HG03469 (cell line): ENCODE measurements at regions not wholly inside any gene's neighbourhood (a gene's known extent, or its start where the extent isn't known, plus 50 kb on each side); places are given as distances from the start of the nearest gene placed in this dataset.

Experiments
- ATAC-seq: cut with Tn5 transposase; IDR thresholded peaks from one replicate; pipeline ENCODE4 v1.9.1; 2021; ENCODE audit warnings: mild to moderate bottlenecking, moderate library complexity, moderate number of reproducible peaks; ENCODE audit not compliant: unreplicated experiment

DNA sequence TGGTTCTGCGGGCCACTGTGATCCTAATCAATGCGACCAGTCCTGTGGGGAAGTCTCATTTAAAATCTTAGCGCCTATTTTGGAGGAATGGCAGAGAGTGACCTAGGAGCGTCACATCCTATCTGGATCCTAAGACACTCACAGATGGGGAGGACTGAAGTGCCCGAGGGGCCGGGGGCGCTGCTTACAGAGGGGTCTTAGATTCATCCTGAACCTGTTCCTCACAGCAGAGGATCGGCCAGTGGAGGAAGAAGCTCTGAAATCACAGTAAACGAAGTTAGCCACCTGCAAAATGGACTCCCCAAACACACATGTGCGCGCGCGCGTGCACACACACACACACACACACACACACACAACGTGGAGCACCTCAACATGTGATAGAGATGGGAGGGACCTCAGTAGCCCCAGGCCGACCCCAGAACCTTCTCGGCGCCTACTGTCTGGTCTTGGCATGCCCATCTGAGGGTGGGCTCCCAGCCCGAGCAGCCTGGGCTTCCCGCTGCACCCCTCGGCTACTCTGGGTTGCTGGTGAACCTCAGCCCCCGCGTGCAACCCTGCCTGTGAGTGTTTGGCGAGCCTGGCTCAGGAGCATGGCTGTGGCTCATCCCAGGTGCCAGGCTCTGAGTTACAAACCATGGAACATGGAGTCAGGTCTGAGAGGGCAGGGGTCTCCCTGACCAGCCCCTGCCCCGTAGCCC is 613.3 kb downstream of the TBC1D22A start:
- ATAC-seq: no peak

DNA sequence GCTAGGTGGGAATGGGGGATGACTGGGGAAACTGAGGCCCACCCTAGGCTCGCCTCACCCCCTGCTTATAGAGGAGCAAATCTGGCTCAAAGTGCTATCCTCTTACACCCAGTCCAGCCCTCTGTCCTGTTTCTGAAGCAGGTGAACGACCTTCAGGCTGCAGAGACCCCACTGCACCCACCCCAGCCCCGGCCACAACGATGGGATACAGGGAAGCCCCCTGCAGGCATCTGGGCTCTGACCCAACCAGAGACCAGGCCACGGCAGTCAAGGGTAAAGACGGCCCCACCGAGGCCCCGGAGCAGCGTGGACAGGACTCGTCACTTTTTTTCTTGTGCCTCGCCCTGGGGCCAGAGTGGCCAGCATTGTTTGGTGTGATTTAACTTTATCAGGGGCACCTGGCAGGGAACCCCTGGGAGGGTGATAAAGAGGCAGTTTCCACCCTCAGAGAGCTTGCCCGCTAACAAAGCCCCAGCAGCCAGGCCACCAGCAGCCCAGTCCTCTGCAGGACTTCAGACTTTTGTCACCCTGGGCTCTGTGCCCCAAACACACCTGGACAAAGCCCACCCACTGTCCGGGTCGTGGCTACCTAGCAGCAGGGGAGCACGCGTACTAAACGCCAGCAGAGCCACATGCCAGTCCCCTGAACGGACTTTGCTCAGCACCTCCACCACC is 612.6 kb downstream of the TBC1D22A start:
- no peak for ATAC-seq

DNA sequence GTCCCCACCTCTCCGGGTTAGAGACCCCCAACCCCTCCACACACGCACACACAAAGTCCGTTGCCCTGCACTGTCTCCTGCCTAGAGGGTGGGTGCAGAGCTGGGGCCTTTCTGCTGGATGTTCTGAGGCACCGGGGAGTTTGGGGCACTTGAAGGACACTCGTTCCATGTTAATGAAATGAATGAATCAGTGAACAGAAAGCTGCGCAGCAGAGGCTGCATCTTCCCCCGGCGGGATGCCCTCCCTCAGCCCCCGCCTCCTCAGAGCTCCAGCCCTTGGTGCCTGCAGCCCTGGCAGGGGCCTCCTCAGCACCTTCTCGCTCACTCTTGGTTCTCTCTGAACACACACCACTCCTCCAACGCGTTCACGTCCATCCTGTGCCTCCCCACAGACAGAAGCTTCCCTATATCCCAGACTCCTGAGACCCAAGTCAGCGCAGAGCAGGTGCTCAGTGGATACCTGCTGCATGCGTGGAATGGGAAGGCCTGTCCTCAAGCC is 611.9 kb downstream of the TBC1D22A start:
- ATAC-seq: no peak

DNA sequence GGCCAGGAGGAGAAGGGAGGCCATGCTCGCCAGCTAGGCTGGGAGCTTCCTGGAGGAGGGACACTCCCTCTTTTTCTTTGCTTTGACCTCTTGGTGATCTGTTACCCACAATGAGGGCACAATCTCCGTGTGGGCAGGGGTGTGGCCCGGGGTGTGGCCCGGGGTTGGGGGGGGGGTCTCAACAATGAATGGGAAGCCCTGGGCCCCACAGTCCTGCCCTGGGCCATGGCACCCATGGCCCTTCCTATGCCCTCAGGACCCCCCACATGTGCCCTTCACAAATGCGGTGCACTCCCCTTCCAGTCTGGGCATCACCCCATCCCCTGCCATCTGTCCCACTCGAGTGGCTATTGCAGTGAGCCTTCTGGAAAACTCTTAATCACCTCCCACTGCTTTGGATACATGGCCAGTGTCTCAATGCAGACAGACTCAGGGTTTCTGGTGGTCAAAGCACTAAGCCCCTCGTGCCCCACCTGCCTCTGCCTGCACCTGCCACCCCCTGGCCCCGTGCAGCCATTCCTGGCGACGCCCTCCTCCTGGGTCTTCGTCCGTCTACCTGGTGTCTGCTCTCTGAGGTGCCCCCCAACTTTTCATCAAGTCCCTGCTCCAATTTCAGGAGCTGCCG is 611.3 kb downstream of the TBC1D22A start:
- no peak for ATAC-seq

DNA sequence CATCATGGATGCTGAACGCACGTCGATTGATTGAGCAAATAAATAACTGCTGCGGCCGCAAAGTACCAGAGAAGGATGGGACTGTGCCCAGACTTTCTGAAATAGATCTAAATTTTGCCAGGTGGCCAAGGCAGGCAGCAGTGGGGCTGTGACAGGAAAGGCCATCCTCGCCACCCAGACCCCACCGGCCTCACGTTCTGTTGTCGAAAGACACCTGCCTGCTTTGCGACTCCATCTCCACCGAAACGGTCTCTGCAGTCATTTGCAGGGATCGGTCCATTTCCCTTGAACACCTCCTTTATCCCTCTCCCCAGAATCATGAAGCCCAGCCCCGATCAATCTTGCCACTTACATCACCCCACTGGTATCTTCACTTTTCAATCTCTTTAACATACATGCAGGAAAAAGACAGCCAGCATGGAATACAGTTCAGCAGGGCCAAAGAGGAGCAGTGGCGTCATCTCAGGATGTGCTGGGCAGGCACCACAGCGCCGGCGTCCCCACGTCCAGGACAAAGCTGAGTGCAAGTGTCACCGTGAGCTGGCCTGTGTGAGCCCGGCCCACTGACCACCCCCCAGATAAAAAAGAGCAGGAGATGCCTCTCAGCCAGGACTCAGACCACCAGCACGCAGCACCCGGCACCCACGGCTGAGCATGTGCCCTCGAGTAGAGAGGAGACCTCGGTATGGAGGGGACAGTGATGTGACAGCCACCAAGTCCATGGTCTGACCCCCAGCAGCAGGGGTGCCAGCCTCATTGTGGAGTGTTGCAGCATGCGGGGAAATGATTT is 610.3 kb downstream of the TBC1D22A start:
- no peak for ATAC-seq

DNA sequence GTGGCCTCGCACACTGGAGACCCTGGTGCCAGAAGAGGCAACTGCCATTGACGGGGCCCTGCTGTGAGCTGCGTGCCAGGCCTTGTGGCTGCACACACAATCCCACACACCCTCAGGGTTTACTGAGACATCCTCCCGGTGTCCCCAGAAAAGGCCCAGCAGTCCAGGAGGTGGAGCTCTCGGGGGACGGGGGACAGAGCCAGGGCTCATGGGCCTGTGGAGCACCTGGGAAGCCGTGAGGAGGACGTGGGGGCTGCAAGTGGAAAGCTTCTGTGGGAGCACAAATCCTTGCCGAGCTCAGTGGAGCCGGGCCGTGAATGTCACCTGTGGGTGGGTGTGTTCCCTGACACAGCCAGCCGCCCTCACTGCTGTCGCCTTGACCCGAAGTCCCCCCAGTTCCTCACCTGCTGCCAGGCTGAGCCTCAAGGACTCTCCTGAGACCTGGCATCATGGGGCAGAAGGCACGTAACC is 609.7 kb downstream of the TBC1D22A start:
- no peak for ATAC-seq

DNA sequence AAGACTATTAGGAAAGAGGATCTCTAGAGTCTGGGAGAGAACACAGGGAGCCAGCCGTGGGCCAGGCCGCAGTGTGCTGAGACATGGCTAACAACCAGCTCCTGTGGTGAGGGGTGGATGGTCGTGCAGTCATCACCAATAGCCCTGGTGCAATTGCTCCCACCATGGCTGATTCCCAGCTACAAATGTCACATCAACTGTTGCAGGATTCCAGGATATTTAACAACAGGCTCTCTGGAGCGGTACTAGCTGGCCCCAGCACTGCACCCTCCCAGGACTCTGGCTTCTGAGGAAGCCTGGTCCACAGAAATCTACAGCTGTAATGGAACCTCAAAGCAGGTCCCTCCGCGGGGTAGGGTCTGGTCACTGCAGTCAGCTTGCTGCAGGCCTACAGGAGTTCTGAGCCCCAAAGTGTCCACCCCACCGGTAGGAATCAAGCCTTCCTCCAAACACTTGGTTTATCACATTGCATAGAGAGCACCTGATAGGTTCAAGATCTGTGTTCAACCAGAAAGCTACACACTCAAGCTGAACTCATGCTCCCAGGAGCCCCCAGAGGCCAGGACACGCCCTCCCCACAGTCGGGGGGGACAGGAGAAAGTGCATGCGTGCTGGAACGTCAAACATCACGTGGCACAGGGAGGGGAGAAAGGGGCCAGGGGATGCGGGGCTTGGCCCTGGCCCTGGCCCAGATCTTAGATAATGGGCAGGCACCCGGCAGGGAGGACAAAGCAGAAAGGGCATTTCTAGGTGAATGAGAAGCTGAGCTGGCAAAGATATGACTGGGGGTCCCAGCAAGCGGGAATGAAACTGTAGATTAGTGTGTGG is 609.0 kb downstream of the TBC1D22A start:
- no peak for ATAC-seq

DNA sequence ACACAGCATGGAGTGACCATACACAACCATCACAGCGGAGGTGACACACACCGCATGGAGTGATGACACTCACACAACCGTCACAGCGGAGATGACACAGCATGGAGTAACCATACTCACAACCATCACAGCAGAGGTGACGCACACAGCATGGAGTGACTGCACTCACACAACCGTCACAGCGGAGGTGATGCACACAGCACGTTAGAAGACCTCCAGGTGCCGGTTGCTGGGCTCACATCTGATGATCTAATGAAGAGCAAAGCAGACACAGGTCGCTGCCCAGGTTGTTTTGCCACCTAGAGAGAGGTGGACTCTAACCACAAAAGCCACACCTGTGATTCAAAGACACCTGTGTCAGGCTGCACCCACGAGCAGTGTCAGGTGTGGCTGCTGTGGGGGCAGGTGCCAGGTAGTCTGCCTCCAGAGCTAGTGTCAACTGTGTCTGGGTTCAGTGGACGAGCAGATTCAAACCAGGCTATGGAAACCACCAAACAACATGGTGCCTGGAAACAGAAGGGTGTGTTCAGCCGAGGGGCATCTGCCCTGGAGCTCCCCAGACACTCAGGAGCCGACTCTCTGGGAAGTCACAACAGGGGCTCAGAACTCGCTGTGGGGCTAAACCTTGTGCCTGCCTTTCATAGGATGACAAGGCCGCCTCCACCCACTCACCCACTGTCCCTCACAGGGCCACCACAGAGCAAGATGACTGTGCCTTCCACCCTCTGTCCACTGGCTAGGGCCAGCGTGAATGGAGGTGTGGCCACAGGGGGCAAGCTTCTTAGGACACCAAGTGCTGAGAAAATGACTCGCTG is 608.2 kb downstream of the TBC1D22A start:
- ATAC-seq: no peak

DNA sequence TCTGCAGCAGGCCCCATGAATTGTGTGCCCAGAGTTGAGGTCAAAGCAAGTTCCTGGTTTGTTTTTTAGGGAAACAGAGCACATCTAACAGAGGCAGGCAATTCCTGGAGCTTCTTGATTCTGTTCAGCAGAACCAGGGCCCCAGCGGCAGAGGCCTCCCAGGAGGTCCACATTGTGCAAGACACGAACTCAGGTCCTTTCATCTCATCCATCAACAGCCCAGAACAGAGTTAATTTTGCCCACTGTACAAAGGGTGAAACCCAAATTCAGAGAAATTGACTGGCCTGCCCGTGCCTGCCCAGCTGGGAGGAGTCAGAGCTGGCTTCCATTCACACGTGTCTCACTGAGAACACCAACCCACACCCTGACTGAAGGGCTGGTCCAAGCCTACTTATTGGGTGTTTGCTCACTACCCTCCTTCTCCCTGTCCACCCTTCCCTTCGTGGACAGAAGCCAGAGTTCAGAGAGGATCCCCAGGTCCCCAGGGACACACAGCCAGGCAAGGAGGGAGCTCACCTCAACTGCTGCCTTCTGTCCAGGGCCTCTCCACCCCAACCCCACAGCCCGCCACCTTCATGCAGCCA is 607.1 kb downstream of the TBC1D22A start:
- no peak for ATAC-seq

DNA sequence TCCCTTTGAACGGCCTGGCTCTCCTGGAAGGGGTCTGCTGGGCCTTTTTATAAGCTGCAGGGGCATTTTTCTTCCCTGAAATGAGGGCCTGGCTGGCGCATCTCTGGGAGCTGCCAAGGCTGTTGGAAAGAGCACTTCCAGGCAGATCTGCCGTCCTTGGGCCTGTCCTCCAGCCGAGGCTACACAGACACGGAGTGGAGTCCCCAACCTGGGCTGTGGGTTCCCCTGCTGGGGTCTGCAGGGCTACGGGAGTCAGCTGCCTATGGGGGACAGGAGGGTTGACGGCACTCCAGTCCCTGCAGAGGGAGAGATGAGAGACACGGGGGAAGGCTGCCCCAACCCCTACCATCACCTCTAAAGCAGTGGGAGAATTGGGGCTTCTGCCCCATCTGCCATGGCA is 606.6 kb downstream of the TBC1D22A start:
- ATAC-seq: no peak

DNA sequence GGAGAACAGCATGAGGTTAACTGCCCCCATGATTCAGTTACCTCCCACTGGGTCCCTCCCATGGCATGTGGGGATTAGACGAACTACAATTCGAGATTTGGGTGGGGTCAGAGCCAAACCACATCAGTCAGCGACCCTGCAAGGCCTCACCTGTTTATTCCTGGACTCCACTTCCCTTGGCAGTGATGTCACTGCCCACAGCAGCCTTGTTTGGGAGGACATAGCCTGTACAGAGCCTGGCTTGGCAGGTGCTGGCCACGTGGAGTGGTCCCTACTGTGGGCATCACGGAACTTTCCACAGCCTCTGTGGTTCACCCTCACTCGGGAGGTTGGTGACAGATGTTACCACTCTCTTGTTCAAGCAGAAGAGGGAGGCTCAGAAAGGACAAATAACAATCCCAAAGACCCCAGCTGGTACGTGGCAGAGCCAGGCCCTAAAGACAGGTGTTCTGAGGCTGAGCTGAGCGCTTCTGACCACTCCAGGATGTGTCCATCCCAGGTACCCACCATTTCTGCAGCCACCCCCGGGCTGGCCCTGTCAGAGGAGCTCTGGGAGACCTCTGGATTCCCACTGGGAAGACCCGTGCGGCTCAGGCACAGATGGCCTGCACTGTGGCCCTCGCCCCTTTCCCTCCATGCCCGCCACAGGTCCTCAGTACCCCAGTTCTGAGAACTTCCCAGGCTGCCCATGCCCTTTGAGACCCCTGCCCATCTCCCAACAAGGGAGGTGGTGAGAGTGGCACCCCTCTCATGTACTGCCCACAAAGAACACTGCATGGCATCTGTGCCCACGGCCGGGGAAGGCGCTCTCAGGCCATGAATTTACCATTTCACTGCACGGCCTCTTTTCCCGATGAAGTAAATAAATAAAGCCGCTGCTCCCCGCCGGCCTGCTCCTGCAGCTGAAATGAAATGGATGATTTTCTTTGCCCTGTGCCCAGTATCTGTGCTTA is 605.8 kb downstream of the TBC1D22A start:
- ATAC-seq: no peak

DNA sequence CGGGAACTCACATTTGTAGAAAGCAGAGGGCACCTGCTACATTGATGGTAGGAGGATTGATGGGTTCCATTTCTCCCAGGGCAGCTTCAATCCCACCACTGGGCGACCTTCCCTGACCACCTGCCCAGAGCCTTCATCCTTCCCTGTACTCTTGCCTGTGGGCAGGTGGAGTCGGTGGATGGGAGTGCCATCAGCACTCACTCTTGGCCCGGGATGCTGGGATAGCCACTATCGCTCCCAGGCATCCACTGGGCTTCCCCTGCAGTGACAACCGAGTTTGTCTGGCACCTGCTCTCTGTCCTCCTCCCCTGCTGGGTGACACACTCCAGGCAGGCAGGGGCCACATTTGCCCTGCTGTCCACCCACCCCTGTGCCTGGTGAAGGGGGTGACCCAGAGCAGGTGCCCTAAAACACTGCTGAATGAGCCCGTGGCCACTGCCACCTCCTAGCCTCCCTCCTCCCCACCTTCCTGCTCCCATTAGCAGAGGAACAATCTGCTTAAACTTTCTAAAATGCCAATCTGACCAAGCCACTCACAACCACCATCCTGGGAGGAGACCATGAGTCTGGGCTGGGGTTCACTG is 604.7 kb downstream of the TBC1D22A start:
- no peak for ATAC-seq

DNA sequence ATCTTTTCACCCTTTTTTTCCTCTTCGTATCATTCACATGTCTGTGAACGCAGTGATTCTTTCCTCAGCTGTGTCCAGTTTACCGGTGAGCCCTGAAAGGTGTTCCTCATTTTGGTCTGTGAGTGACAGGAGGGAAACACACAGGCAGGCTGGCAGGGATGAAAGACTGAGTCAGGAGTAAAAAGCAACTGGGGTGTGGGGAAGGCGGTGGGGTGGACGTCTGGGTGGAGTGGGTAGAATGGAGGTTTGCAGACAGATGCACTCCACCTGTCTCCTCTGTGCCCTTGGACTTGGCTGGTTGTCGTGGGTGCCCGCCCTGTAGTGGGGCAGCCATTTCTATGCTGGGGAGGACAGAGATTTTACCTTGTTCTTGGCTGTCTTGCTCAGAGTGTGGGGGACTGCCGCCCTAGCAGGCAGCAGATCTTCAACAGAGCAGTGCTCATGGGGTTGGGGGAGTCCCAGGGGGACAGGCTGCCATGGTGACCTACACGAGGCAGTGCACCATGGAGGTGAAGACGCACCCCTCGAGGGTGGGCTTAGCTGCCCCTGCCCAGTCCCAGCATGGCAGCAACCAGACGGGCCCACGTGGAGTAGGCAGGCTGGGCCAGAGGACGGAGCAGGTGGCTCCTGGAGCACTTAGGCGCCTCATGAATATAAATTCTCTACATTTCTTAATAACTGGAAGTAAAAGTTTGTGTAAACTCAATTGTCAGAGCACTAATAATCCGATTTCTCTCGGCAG is 603.7 kb downstream of the TBC1D22A start:
- no peak for ATAC-seq

DNA sequence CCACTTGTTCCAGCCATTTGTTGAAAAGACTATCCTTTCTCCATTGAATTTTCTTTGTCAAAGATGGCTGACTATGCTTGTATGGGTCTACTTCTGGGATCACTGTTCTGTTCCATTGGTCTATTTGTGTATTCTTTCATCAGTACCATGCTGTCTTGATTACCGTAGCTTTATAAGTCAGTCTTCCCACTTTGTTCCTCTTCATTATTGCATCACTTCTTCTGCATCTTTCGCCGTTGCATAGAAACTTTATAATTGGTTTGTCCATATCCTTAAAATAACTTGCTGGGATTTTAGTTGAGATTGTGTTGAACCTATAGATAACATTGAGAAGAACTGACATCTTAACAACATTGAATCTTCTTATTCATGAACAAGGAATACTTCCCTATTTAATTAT is 598.8 kb downstream of the TBC1D22A start:
- no peak for ATAC-seq

DNA sequence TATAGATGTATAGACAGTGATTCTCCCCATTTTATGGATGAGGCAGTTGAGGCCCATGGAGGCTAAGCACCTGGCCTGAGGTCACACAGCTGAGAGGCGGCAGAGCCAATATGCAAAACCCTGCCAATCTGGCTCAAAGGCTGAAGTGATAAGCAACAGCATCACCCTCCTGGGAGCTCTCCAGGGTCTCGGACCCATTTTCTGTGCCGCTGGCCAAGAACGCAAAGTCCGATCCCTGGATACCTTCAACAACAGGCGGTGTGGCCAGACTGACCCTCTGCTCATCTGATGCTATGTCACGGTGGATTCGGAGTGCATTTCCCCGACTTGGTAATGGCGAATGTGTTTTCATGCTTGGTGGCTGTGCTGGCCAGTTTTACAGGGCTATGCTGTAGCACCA is 595.0 kb downstream of the TBC1D22A start:
- no peak for ATAC-seq

DNA sequence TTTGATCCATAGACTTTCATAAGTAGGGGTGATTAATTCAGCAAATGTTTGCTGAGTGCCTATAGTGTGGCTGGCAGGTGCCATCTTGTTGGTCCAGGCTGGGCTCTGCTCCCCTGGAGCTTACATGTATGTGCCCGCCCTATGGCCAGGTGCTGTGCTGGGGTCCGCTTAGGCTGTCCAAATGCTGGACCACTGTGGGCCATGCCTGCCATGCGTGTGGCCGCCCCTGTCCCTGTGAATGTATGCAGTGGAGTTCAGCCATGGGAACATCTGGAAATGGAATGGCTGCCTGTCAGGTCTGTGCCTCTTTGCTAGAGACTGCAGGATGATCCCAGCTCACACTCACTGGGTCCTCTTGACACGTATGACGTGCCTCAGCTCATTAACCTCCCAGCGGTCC is 594.6 kb downstream of the TBC1D22A start:
- no peak for ATAC-seq

DNA sequence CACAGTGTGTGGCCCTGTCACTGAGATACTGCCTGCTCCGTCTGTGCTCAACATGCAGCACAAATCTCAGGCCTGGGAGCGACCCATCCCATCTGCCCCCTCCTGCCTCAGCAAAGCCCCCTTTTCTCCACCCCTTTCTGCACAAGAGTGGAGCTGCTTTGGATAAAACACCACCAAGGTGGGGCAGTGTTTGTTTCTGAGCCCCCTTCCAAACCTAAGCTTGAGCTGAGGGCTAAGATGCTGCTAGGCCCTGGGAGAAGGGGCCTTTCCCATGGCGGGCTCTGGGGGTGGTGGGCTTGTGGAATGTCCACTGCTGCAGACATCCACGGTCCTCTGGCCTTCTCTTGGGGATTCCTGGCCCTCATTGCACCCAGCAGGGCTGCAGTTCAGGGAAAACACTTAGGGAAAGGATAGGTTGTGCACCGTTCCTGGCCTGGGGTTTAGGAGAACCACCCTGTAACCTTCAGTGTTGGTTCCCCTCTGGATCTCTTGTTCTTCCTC is 594.1 kb downstream of the TBC1D22A start:
- ATAC-seq: no peak
